NCI-H510A (cell line): ENCODE measurements at regions not wholly inside any gene's neighbourhood (a gene's known extent, or its start where the extent isn't known, plus 50 kb on each side); places are given as distances from the start of the nearest gene placed in this dataset.
"Not testable (repeated sequence)": the region's sequence is repeated elsewhere in the genome, so short reads cannot be mapped to it uniquely, and the experiment has no call there.

Source experiments
- DNase-seq: peaks from one replicate; lab custom pipeline; 2025; lab: John Stamatoyannopoulos, UW

DNA sequence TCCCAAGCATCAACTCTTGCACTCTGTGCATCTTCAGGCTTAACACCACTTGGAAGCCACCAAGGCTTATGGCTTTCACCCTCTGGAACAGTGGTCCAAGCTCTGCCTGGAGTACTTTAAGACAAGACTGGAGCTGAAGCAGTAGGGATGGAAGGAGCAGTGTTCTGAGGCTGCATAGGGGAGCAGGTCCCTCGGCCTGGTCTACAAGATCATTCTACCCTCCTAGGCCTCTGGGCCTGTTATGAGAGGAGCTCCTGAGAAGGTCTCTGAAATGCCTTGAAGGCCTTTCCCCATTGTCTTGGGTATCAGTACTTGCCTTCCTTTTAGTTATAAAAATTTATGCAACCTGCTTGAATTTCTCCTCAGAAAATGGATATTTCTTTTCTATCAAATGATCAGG, 286.7 kb downstream of the CPXCR1 start:
- DNase-seq: no peak

DNA sequence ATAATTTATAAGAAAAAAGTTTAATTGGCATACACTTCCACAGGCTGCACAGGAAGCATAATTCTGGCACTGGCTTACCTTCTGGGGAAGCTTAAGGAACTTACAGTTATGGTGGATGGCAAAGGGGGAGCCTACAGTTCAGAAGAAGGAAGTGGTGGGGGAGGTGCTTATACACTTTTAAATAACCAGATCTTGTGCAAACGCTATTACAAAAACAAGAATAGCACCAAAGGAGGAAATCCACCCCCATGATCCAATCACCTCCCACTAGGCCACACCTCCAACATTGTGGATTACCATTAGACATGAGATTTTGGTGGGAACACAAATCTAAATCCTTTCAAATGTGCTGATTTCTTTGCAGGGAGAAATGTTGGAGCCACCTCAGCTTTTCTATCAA, 287.7 kb downstream of the CPXCR1 start:
- DNase-seq: no peak

DNA sequence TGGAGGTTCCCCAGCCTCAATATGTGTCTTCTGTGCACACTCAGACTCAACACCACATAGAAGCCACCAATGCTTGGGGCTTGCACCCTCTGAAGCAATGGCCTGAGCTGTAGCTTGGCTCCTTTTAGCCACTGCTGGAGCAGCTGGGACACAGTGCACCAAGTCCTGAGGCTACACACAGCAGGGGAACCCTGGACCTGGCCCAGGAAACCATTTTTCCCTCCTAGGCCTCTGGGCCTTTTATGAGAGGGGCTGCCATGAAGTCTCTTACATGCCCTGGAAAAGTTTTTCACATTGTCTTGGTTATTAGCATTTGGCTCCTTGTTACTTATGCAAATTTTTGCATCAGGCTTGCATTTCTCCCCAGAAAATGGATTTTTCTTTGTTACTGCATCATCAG, 306.2 kb downstream of the CPXCR1 start:
- no peak for DNase-seq

DNA sequence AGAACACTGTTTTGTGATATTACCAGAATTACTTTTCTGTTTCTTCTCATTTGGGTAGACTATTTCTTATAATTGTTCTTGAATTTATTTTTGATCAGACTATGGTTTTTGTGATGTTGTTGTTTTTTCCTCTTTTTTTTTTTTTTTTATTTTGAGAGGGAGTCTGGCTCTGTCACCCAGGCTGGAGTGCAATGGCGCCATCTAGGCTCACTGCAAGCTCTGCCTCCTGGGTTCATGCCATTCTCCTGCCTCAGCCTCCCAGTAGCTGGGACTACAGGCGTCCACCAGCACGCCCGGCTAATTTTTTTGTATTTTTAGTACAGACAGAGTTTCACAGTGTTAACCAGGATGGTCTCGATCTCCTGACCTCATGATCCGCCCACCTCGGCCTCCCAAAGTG, 352.6 kb downstream of the CPXCR1 start:
- not testable (repeated sequence) for DNase-seq

DNA sequence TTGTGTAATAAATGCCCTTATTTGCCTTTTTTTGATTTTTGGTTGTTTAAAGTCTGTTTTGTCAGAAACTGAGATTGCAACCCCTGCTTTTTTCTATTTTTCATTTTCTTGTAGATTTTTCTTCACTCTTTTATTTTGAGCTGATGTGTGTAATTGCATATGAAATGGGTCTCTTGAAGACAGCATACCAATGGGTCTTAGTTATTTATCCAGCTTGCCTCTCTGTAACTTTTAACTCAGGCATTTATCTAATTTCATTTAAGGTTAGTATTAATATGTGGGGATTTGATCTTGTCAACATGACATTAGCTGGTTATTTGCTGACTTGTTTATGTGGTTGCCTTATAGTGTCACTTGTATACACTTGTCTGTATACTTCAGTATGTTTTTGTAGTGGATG, 378.0 kb downstream of the CPXCR1 start:
- no peak for DNase-seq
